ENCODE measurements at regions not wholly inside any gene's neighbourhood (a gene's known extent, or its start where the extent isn't known, plus 50 kb on each side); places are given as distances from the start of the nearest gene placed in this dataset.
"Not testable (repeated sequence)": the region's sequence is repeated elsewhere in the genome, so short reads cannot be mapped to it uniquely, and the experiment has no call there.

DNA sequence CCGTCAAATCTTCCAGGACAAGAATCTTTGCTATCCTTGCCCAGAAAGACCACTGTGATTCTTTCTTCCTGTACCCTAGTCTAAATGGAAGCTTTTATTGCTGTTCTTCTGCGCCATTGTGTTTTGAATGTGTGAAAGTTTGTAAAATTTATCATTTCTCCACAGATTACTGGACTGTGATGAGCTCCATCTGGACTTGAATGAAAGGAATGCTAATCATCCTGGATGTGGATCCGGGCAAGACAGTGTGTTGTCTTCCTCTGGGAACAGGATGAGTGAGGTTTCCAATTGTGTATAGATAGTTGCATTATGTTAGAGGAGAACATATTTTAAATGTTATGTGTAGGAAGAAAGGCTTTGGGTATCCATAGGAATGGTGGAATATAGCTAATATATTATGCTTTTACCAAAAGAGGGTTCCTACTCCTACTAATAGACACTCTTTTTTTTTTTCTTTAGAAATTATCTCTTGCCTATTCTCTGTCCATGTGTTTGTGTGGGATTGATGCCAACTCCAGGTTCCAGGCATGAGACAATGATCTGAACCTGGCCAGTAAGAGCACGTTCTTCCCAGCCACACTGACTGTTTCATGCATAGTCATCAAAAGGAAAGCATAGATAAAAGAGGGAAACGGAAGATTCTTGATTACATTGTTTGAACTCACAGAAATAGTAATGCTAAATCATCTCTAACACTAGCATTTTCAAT lies 803.6 kb upstream of the ADGRL3 start:
- peaks cover 6% of the 10 kb centered on the region for H3K4me1 Mint-ChIP-seq (ENCODE audit: unreplicated experiment)
- H3K36me3 Mint-ChIP-seq: no peaks in the 10 kb centered on the region
- H3K9me3 Mint-ChIP-seq: no peaks in the 10 kb centered on the region
- H3K4me3 Mint-ChIP-seq: no peak overlapping the region
- H3K27me3 Mint-ChIP-seq: no peaks in the 10 kb centered on the region
- DNase-seq (ENCODE audit: extremely low spot score, unreplicated experiment): no peak
- H3K27ac Mint-ChIP-seq: no peak overlapping the region
- TF ChIP-seq, protein P1, sequence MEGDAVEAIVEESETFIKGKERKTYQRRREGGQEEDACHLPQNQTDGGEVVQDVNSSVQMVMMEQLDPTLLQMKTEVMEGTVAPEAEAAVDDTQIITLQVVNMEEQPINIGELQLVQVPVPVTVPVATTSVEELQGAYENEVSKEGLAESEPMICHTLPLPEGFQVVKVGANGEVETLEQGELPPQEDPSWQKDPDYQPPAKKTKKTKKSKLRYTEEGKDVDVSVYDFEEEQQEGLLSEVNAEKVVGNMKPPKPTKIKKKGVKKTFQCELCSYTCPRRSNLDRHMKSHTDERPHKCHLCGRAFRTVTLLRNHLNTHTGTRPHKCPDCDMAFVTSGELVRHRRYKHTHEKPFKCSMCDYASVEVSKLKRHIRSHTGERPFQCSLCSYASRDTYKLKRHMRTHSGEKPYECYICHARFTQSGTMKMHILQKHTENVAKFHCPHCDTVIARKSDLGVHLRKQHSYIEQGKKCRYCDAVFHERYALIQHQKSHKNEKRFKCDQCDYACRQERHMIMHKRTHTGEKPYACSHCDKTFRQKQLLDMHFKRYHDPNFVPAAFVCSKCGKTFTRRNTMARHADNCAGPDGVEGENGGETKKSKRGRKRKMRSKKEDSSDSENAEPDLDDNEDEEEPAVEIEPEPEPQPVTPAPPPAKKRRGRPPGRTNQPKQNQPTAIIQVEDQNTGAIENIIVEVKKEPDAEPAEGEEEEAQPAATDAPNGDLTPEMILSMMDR (conservative IDR thresholded peaks at IDR 0.05): no peak

- TF ChIP-seq, protein P1 (conservative IDR thresholded peaks at IDR 0.05): no peak
- no peaks in the 10 kb centered on the region for H3K9me3 Mint-ChIP-seq
- H3K27ac Mint-ChIP-seq: no peak overlapping the region
- DNase-seq (ENCODE audit: extremely low spot score, unreplicated experiment): no peak
- H3K36me3 Mint-ChIP-seq: no peaks in the 10 kb centered on the region
- H3K4me1 Mint-ChIP-seq (ENCODE audit: unreplicated experiment): no peaks in the 10 kb centered on the region
- no peak overlapping the region for H3K4me3 Mint-ChIP-seq
- no peaks in the 10 kb centered on the region for H3K27me3 Mint-ChIP-seq
Observed at GRCh38 chr4:60400593-60400992, 799.5 kb upstream of the ADGRL3 start.

DNA sequence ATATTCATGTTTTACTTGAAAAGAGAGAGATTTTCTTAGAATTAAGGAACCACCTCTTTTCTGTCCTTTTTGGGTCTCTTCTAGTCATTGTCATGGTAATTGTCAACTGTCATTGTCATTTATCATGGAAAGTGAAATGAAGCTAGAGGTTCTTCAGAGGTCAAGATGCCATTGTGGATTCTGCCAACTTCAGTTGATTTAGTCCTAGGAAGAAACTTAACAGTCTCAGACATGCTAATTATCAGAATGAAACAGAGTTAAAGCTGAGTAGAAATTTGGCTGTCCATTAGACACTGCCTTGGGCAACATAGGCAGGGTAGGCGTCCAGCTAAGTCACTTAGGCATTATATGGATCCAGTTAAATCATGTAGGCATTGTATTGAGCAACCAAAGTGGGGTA lies 796.1 kb upstream of the ADGRL3 start:
- no peak for DNase-seq (ENCODE audit: extremely low spot score, unreplicated experiment)
- no peaks in the 10 kb centered on the region for H3K4me1 Mint-ChIP-seq (ENCODE audit: unreplicated experiment)
- TF ChIP-seq, protein P1 (conservative IDR thresholded peaks at IDR 0.05): no peak

DNA sequence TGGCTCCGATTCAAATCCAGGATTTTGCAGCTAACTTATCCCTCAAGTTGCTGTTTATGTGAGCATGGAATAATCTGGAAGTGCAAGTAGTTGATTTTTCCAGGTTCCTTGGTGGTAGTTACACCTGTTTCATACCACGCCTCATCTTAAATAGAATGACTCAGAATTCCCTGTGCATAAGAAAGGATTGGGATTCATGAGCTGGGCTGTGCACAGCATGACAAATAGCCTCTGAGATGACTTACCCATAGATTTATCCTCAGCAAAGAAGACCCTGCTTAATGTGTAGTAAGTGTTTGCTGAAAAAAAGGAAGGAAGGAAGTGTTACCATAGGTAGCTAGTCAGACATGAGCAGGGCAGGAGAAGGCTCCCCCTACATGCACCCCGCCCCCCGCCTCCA lies 777.7 kb upstream of the ADGRL3 start:
- DNase-seq (ENCODE audit: extremely low spot score, unreplicated experiment): no peak
- H3K36me3 Mint-ChIP-seq: peaks cover 4% of the 10 kb centered on the region
- TF ChIP-seq, protein P1 (conservative IDR thresholded peaks at IDR 0.05): no peak
- no peaks in the 10 kb centered on the region for H3K4me1 Mint-ChIP-seq (ENCODE audit: unreplicated experiment)
- no peaks in the 10 kb centered on the region for H3K27me3 Mint-ChIP-seq
- no peak overlapping the region for H3K4me3 Mint-ChIP-seq
- peaks cover 6% of the 10 kb centered on the region for H3K9me3 Mint-ChIP-seq
- H3K27ac Mint-ChIP-seq: no peak overlapping the region

More for the DNA sequence above, 796.1 kb upstream of the ADGRL3 start:
- Mint-ChIP-seq H3K4me3 (no peak overlapping the region), H3K27me3 (no peaks in the 10 kb centered on the region), H3K9me3 (no peaks in the 10 kb centered on the region), H3K27ac (no peak overlapping the region), H3K36me3 (no peaks in the 10 kb centered on the region)

- not testable (repeated sequence) for H3K4me1 Mint-ChIP-seq (ENCODE audit: unreplicated experiment); H3K36me3 Mint-ChIP-seq; H3K9me3 Mint-ChIP-seq; H3K27me3 Mint-ChIP-seq; H3K4me3 Mint-ChIP-seq; DNase-seq (ENCODE audit: extremely low spot score, unreplicated experiment); H3K27ac Mint-ChIP-seq
Observed at GRCh38 chr4:60423573-60424184, 776.4 kb upstream of the ADGRL3 start.

DNA sequence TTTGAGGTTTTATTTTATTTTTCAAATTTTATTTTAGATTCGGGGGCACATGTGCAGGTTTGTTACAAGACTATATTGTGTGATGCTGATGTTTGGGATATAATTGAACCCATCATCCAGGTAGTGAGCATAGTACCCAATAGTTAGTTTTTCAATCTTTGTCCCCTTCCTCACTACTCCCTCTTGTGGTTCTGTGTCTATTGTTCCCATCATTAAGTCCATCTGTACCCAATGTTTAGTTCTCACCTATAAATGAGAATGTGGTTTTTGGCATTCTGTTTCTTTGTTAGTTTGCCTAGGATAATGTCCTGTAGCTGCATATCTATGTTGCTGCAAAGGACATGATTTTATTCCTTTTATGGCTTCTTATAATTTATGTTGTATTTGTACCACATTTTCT lies 767.2 kb upstream of the ADGRL3 start:
- H3K4me1 Mint-ChIP-seq (ENCODE audit: unreplicated experiment): no peaks in the 10 kb centered on the region
- H3K27ac Mint-ChIP-seq: no peak overlapping the region
- no peaks in the 10 kb centered on the region for H3K36me3 Mint-ChIP-seq
- H3K9me3 Mint-ChIP-seq: peaks cover 3% of the 10 kb centered on the region
- H3K4me3 Mint-ChIP-seq: no peak overlapping the region
- TF ChIP-seq, protein P1 (conservative IDR thresholded peaks at IDR 0.05): no peak
- no peaks in the 10 kb centered on the region for H3K27me3 Mint-ChIP-seq
- no peak for DNase-seq (ENCODE audit: extremely low spot score, unreplicated experiment)

Measured in type B pancreatic cell (in vitro differentiated cells).